HCT116 (cell line): ENCODE measurements at regions not wholly inside any gene's neighbourhood (a gene's known extent, or its start where the extent isn't known, plus 50 kb on each side); places are given as distances from the start of the nearest gene placed in this dataset.
"Not testable (repeated sequence)": the region's sequence is repeated elsewhere in the genome, so short reads cannot be mapped to it uniquely, and the experiment has no call there.

Experiments used
- ATAC-seq: fragments of 200-7000 bp; cut with Tn5 transposase; 2 replicates; pipeline ENCODE4 v1.9.1; 2020; ENCODE audit warnings: mild to moderate bottlenecking, moderate library complexity
- BruUV-seq: library from RNA; stranded (reverse); fragments of 400-500 nt; replicated peaks from 2 replicates; lab custom pipeline; 2021; lab: Mats Ljungman, UMichigan
- CTCF ChIA-PET: fragments of 300-600 bp; sonication (Branson Sonifier 250); formaldehyde crosslinking; loops from one replicate; lab custom pipeline; 2021; ENCODE audit warnings: antibody characterized with exemption; lab: Charles Lee
- POLR2A ChIA-PET: fragments of 300-600, 350-600 bp; sonication (Branson Sonifier 250); formaldehyde crosslinking; loops from one replicate; lab custom pipeline; 2021; ENCODE audit warnings: antibody characterized with exemption; lab: Charles Lee
- RAD21 ChIA-PET, 2 experiments: fragments of 300-600 bp; sonication (Branson Sonifier 250); formaldehyde crosslinking; loops; one replicate each; lab custom pipeline; 2023; ENCODE audit warnings: low total read pairs in 2 of 2; ENCODE audit not compliant: uncharacterized antibody in 2 of 2, unreplicated experiment in 2 of 2, low non-redundant PET in 1 of 2; lab: Charles Lee
- DNase-seq: peaks from one replicate; pipeline ENCODE4 v3.0.0-alpha.2; 2010; ENCODE audit warnings: low read depth, low spot score
- H2AFZ ChIP-seq: fragments of 200-600 bp; shearing (Covaris generic), sonication (generic); 2 replicates; pipeline ENCODE4 v1.6.1; 2017; ENCODE audit warnings: low read depth, mixed run types, mixed read lengths, antibody characterized with exemption, low read length; ENCODE audit not compliant: poor library complexity, severe bottlenecking
- H3K27ac ChIP-seq: 2 replicates; pipeline ENCODE4 v1.5.1; 2012; ENCODE audit warnings: low read depth, low read length
- H3K27me3 ChIP-seq: fragments of 200-600 bp; sonication (generic); 2 replicates; pipeline ENCODE4 v1.6.1; 2016; ENCODE audit warnings: mixed run types, low read length, mixed read lengths; ENCODE audit not compliant: insufficient read depth
- H3K36me3 ChIP-seq, 2 experiments: fragments of 200-500 bp in 1 of 2; fragments of 200-600 bp in 1 of 2; sonication (Bioruptor generic) in 1 of 2; sonication (generic) in 1 of 2; 2 replicates each; pipeline versions ENCODE4 v1.5.1 to v1.6.1; 2014 to 2016; ENCODE audit warnings: low read length in 2 of 2, inconsistent platforms in 1 of 2, mixed read lengths in 1 of 2, mixed run types in 1 of 2; ENCODE audit not compliant: insufficient read depth in 2 of 2, control insufficient read depth in 1 of 2
- H3K4me1 ChIP-seq, 2 experiments: fragments of 200-600 bp in 1 of 2; sonication (generic) in 1 of 2; 2 replicates each; pipeline versions ENCODE4 v1.5.1 to v1.6.1; 2012 to 2017; ENCODE audit warnings: low read length in 2 of 2, inconsistent platforms in 1 of 2, mild to moderate bottlenecking in 1 of 2, mixed read lengths in 1 of 2, mixed run types in 1 of 2, moderate library complexity in 1 of 2; ENCODE audit not compliant: insufficient read depth in 2 of 2, control insufficient read depth in 1 of 2
- H3K4me2 ChIP-seq: fragments of 200-600 bp; sonication (generic); 2 replicates; pipeline ENCODE4 v1.6.1; 2017; ENCODE audit warnings: mixed run types, low read length, mixed read lengths
- H3K4me3 ChIP-seq, 2 experiments: fragments of 200-600 bp in 1 of 2; sonication (generic) in 1 of 2; replicated peaks in 1 of 2; 2 replicates each; pipeline ENCODE4 v1.5.1; 2011 to 2016; ENCODE audit warnings: low read length in 2 of 2, control low read depth in 1 of 2, low read depth in 1 of 2, mild to moderate bottlenecking in 1 of 2, mixed read lengths in 1 of 2, mixed run types in 1 of 2
- H3K79me2 ChIP-seq: fragments of 200-600 bp; sonication (generic); 2 replicates; pipeline ENCODE4 v1.6.1; 2017; ENCODE audit warnings: mild to moderate bottlenecking, mixed run types, low read length, moderate library complexity, mixed read lengths; ENCODE audit not compliant: insufficient read depth
- H3K9ac ChIP-seq: fragments of 200-600 bp; sonication (generic); 2 replicates; pipeline ENCODE4 v1.6.1; 2016; ENCODE audit warnings: low read length, mixed read lengths
- H3K9me2 ChIP-seq: fragments of 200-600 bp; sonication (generic), shearing (Covaris generic); 2 replicates; pipeline ENCODE4 v1.6.1; 2017; ENCODE audit warnings: mixed run types, mild to moderate bottlenecking, moderate library complexity; ENCODE audit not compliant: insufficient read depth
- H3K9me3 ChIP-seq, 2 experiments: fragments of 200-500 bp in 1 of 2; fragments of 200-600 bp in 1 of 2; sonication (Bioruptor generic) in 1 of 2; sonication (generic) in 1 of 2; 2 replicates each; pipeline ENCODE4 v1.6.1; 2014 to 2017; ENCODE audit warnings: low read length in 2 of 2, mixed read lengths in 2 of 2, inconsistent platforms in 1 of 2, low read depth in 1 of 2, mild to moderate bottlenecking in 1 of 2, mixed run types in 1 of 2, moderate library complexity in 1 of 2; ENCODE audit not compliant: control insufficient read depth in 1 of 2, insufficient read depth in 1 of 2
- H4K20me1 ChIP-seq: fragments of 200-600 bp; sonication (generic), shearing (Covaris generic); 2 replicates; pipeline ENCODE4 v1.6.1; 2017; ENCODE audit warnings: mixed run types, mild to moderate bottlenecking, moderate library complexity; ENCODE audit not compliant: insufficient read depth
- CEBPB ChIP-seq: IDR thresholded peaks from 2 replicates; pipeline ENCODE4 v1.6.1; 2012; ENCODE audit warnings: low read depth
- ZBTB33 ChIP-seq: IDR thresholded peaks from 2 replicates; pipeline ENCODE4 v1.6.1; 2011; ENCODE audit warnings: mild to moderate bottlenecking, low read length, moderate library complexity; ENCODE audit not compliant: insufficient replicate concordance; ENCODE audit errors: extremely low read depth
- intact Hi-C: fragments of 100-400 bp; cut with micrococcal nuclease; formaldehyde crosslinking; loops from 2 replicates; pipeline ENCODE4 v1.10.0; 2022

- H4K20me1 ChIP-seq = no peaks in the 10 kb centered on the region
- DNase-seq = no peak
- BruUV-seq = no TSS peak
- H3K9me2 ChIP-seq = no peaks in the 10 kb centered on the region
- H3K4me1 ChIP-seq = peaks cover 0 to 4% of the 10 kb centered on the region in 2 experiments; a peak in 1 of 4 replicates
- H3K79me2 ChIP-seq = no peaks in the 10 kb centered on the region
- no peaks in the 10 kb centered on the region for H3K27me3 ChIP-seq
- CTCF ChIA-PET = no interaction called here
- RAD21 ChIA-PET = no interaction called here
- H3K9ac ChIP-seq = no peak overlapping the region
- no peaks in the 10 kb centered on the region for H3K36me3 ChIP-seq
- POLR2A ChIA-PET = no interaction called here
- intact Hi-C loops = loop anchor here (5.0 kb wide), 2 partner anchors 333 to 688 kb away; no protein-coding TSS in a partner anchor
- no peak overlapping the region for H3K27ac ChIP-seq
- H3K9me3 ChIP-seq = no peaks in the 10 kb centered on the region
- no peak overlapping the region for H3K4me3 ChIP-seq
- H3K4me2 ChIP-seq = no peak overlapping the region
- H2AFZ ChIP-seq = no peak overlapping the region
- no peak for ATAC-seq
- TF ChIP-seq CEBPB (no peak), ZBTB33 (no peak)
These were observed 522.9 kb downstream of the REEP3 start for GRCh38 chr10:64044098-64044497.

GRCh38 chr10:64044957-64045632, 523.9 kb downstream of the REEP3 start:
- H3K4me2 ChIP-seq, ATAC-seq, RAD21 ChIA-PET, H3K4me3 ChIP-seq, H3K79me2 ChIP-seq, DNase-seq, H3K4me1 ChIP-seq, H3K9ac ChIP-seq, BruUV-seq, H3K36me3 ChIP-seq, H3K27me3 ChIP-seq, H3K27ac ChIP-seq, CTCF ChIA-PET, POLR2A ChIA-PET, H2AFZ ChIP-seq, H3K9me2 ChIP-seq, H4K20me1 ChIP-seq, H3K9me3 ChIP-seq: not testable (repeated sequence)
- intact Hi-C loops = loop anchor here (5.0 kb wide), 2 partner anchors 332 to 687 kb away; no protein-coding TSS in a partner anchor
